ENCODE measurements at regions not wholly inside any gene's neighbourhood (a gene's known extent, or its start where the extent isn't known, plus 50 kb on each side); places are given as distances from the start of the nearest gene placed in this dataset.

- TF ChIP-seq CTCF (IDR thresholded peaks at IDR 0.05) (no peak), POLR2A (IDR thresholded peaks at IDR 0.05) (no peak)
Observed at GRCh38 chr1:198444792-198445191, 95.7 kb downstream of the ATP6V1G3 start.
